HCT116 (cell line): ENCODE measurements at regions not wholly inside any gene's neighbourhood (a gene's known extent, or its start where the extent isn't known, plus 50 kb on each side); places are given as distances from the start of the nearest gene placed in this dataset.

Experiments
- ATAC-seq: fragments of 200-7000 bp; cut with Tn5 transposase; 2 replicates; pipeline ENCODE4 v1.9.1; 2020; ENCODE audit warnings: mild to moderate bottlenecking, moderate library complexity
- BruUV-seq: library from RNA; stranded (reverse); fragments of 400-500 nt; replicated peaks from 2 replicates; lab custom pipeline; 2021; lab: Mats Ljungman, UMichigan
- CTCF ChIA-PET: fragments of 300-600 bp; sonication (Branson Sonifier 250); formaldehyde crosslinking; loops from one replicate; lab custom pipeline; 2021; ENCODE audit warnings: antibody characterized with exemption; lab: Charles Lee
- POLR2A ChIA-PET: fragments of 300-600, 350-600 bp; sonication (Branson Sonifier 250); formaldehyde crosslinking; loops from one replicate; lab custom pipeline; 2021; ENCODE audit warnings: antibody characterized with exemption; lab: Charles Lee
- RAD21 ChIA-PET, 2 experiments: fragments of 300-600 bp; sonication (Branson Sonifier 250); formaldehyde crosslinking; loops; one replicate each; lab custom pipeline; 2023; ENCODE audit warnings: low total read pairs in 2 of 2; ENCODE audit not compliant: uncharacterized antibody in 2 of 2, unreplicated experiment in 2 of 2, low non-redundant PET in 1 of 2; lab: Charles Lee
- DNase-seq: peaks from one replicate; pipeline ENCODE4 v3.0.0-alpha.2; 2010; ENCODE audit warnings: low read depth, low spot score
- H2AFZ ChIP-seq: fragments of 200-600 bp; shearing (Covaris generic), sonication (generic); 2 replicates; pipeline ENCODE4 v1.6.1; 2017; ENCODE audit warnings: low read depth, mixed run types, mixed read lengths, antibody characterized with exemption, low read length; ENCODE audit not compliant: poor library complexity, severe bottlenecking
- H3K27ac ChIP-seq: 2 replicates; pipeline ENCODE4 v1.5.1; 2012; ENCODE audit warnings: low read depth, low read length
- H3K27me3 ChIP-seq: fragments of 200-600 bp; sonication (generic); 2 replicates; pipeline ENCODE4 v1.6.1; 2016; ENCODE audit warnings: mixed run types, low read length, mixed read lengths; ENCODE audit not compliant: insufficient read depth
- H3K36me3 ChIP-seq, 2 experiments: fragments of 200-500 bp in 1 of 2; fragments of 200-600 bp in 1 of 2; sonication (Bioruptor generic) in 1 of 2; sonication (generic) in 1 of 2; 2 replicates each; pipeline versions ENCODE4 v1.5.1 to v1.6.1; 2014 to 2016; ENCODE audit warnings: low read length in 2 of 2, inconsistent platforms in 1 of 2, mixed read lengths in 1 of 2, mixed run types in 1 of 2; ENCODE audit not compliant: insufficient read depth in 2 of 2, control insufficient read depth in 1 of 2
- H3K4me1 ChIP-seq, 2 experiments: fragments of 200-600 bp in 1 of 2; sonication (generic) in 1 of 2; 2 replicates each; pipeline versions ENCODE4 v1.5.1 to v1.6.1; 2012 to 2017; ENCODE audit warnings: low read length in 2 of 2, inconsistent platforms in 1 of 2, mild to moderate bottlenecking in 1 of 2, mixed read lengths in 1 of 2, mixed run types in 1 of 2, moderate library complexity in 1 of 2; ENCODE audit not compliant: insufficient read depth in 2 of 2, control insufficient read depth in 1 of 2
- H3K4me2 ChIP-seq: fragments of 200-600 bp; sonication (generic); 2 replicates; pipeline ENCODE4 v1.6.1; 2017; ENCODE audit warnings: mixed run types, low read length, mixed read lengths
- H3K4me3 ChIP-seq, 2 experiments: fragments of 200-600 bp in 1 of 2; sonication (generic) in 1 of 2; replicated peaks in 1 of 2; 2 replicates each; pipeline ENCODE4 v1.5.1; 2011 to 2016; ENCODE audit warnings: low read length in 2 of 2, control low read depth in 1 of 2, low read depth in 1 of 2, mild to moderate bottlenecking in 1 of 2, mixed read lengths in 1 of 2, mixed run types in 1 of 2
- H3K79me2 ChIP-seq: fragments of 200-600 bp; sonication (generic); 2 replicates; pipeline ENCODE4 v1.6.1; 2017; ENCODE audit warnings: mild to moderate bottlenecking, mixed run types, low read length, moderate library complexity, mixed read lengths; ENCODE audit not compliant: insufficient read depth
- H3K9ac ChIP-seq: fragments of 200-600 bp; sonication (generic); 2 replicates; pipeline ENCODE4 v1.6.1; 2016; ENCODE audit warnings: low read length, mixed read lengths
- H3K9me2 ChIP-seq: fragments of 200-600 bp; sonication (generic), shearing (Covaris generic); 2 replicates; pipeline ENCODE4 v1.6.1; 2017; ENCODE audit warnings: mixed run types, mild to moderate bottlenecking, moderate library complexity; ENCODE audit not compliant: insufficient read depth
- H3K9me3 ChIP-seq, 2 experiments: fragments of 200-500 bp in 1 of 2; fragments of 200-600 bp in 1 of 2; sonication (Bioruptor generic) in 1 of 2; sonication (generic) in 1 of 2; 2 replicates each; pipeline ENCODE4 v1.6.1; 2014 to 2017; ENCODE audit warnings: low read length in 2 of 2, mixed read lengths in 2 of 2, inconsistent platforms in 1 of 2, low read depth in 1 of 2, mild to moderate bottlenecking in 1 of 2, mixed run types in 1 of 2, moderate library complexity in 1 of 2; ENCODE audit not compliant: control insufficient read depth in 1 of 2, insufficient read depth in 1 of 2
- H4K20me1 ChIP-seq: fragments of 200-600 bp; sonication (generic), shearing (Covaris generic); 2 replicates; pipeline ENCODE4 v1.6.1; 2017; ENCODE audit warnings: mixed run types, mild to moderate bottlenecking, moderate library complexity; ENCODE audit not compliant: insufficient read depth
- CBX3 ChIP-seq: IDR thresholded peaks from 2 replicates; pipeline ENCODE4 v1.6.1; 2012; ENCODE audit warnings: low read depth
- CEBPB ChIP-seq: IDR thresholded peaks from 2 replicates; pipeline ENCODE4 v1.6.1; 2012; ENCODE audit warnings: low read depth
- EGR1 ChIP-seq: IDR thresholded peaks from 2 replicates; pipeline ENCODE4 v1.6.1; 2012; ENCODE audit warnings: low read depth
- ELF1 ChIP-seq: IDR thresholded peaks from 2 replicates; pipeline ENCODE4 v1.6.1; 2012; ENCODE audit warnings: low read depth, borderline replicate concordance
- EZH2 ChIP-seq: fragments of 200-600 bp; sonication (generic); IDR thresholded peaks from 2 replicates; pipeline ENCODE4 v1.6.1; 2017; ENCODE audit warnings: antibody characterized with exemption, mixed run types
- FOSL1 ChIP-seq: IDR thresholded peaks from 2 replicates; pipeline ENCODE4 v1.6.1; 2012; ENCODE audit warnings: low read depth
- JUND ChIP-seq: IDR thresholded peaks from 2 replicates; pipeline ENCODE4 v1.6.1; 2012
- MAX ChIP-seq: IDR thresholded peaks from 2 replicates; pipeline ENCODE4 v1.6.1; 2012
- POLR2A ChIP-seq: IDR thresholded peaks from 2 replicates; pipeline ENCODE4 v1.7.0; 2011; ENCODE audit warnings: borderline replicate concordance; ENCODE audit not compliant: insufficient read depth, insufficient read length; ENCODE audit errors: extremely low read depth
- RAD21 ChIP-seq: IDR thresholded peaks from 2 replicates; pipeline ENCODE4 v1.6.1; 2012; ENCODE audit warnings: low read depth, mild to moderate bottlenecking
- REST ChIP-seq: IDR thresholded peaks from 2 replicates; pipeline ENCODE4 v1.6.1; 2012; ENCODE audit warnings: low read depth
- SIN3A ChIP-seq: IDR thresholded peaks from 2 replicates; pipeline ENCODE4 v1.6.1; 2012; ENCODE audit warnings: low read depth
- SP1 ChIP-seq: IDR thresholded peaks from 2 replicates; pipeline ENCODE4 v1.6.1; 2012; ENCODE audit warnings: low read depth
- SRF ChIP-seq: IDR thresholded peaks from 2 replicates; pipeline ENCODE4 v1.6.1; 2012; ENCODE audit warnings: low read depth
- TCF7L2 ChIP-seq: IDR thresholded peaks from 2 replicates; pipeline ENCODE4 v1.7.0; 2011; ENCODE audit warnings: borderline replicate concordance, inconsistent platforms; ENCODE audit not compliant: insufficient read depth, insufficient read length; ENCODE audit errors: extremely low read depth
- YY1 ChIP-seq: IDR thresholded peaks from 2 replicates; pipeline ENCODE4 v1.6.1; 2011; ENCODE audit warnings: low read length, low read depth, moderate library complexity, mild to moderate bottlenecking; ENCODE audit not compliant: insufficient replicate concordance; ENCODE audit errors: extremely low read depth
- ZBTB33 ChIP-seq: IDR thresholded peaks from 2 replicates; pipeline ENCODE4 v1.6.1; 2011; ENCODE audit warnings: mild to moderate bottlenecking, low read length, moderate library complexity; ENCODE audit not compliant: insufficient replicate concordance; ENCODE audit errors: extremely low read depth
- ZFX ChIP-seq: fragments of 450-650 bp; IDR thresholded peaks from 2 replicates; pipeline ENCODE4 v1.6.1; 2017
- ZNF274 ChIP-seq: fragments of 200-500 bp; sonication (Bioruptor generic); IDR thresholded peaks from 2 replicates; pipeline ENCODE4 v1.6.1; 2014; ENCODE audit warnings: mild to moderate bottlenecking, low read depth, low read length, inconsistent platforms
- intact Hi-C: fragments of 100-400 bp; cut with micrococcal nuclease; formaldehyde crosslinking; loops from 2 replicates; pipeline ENCODE4 v1.10.0; 2022

GRCh38 chr12:107436836-107437235, 248.8 kb upstream of the PWP1 start:
- ChIA-PET POLR2A (no interaction called here), RAD21 (no interaction called here), CTCF (no interaction called here)
- no peak overlapping the region for H3K9ac ChIP-seq
- no peaks in the 10 kb centered on the region for H3K9me3 ChIP-seq
- DNase-seq: no peak
- no peak for ATAC-seq
- no peaks in the 10 kb centered on the region for H3K9me2 ChIP-seq
- no peaks in the 10 kb centered on the region for H3K4me1 ChIP-seq
- no peak overlapping the region for H3K4me2 ChIP-seq
- H3K27me3 ChIP-seq: no peaks in the 10 kb centered on the region
- no peak for TF ChIP-seq SIN3A
- no peak for TF ChIP-seq CBX3
- no peak for TF ChIP-seq RAD21
- no peak for TF ChIP-seq ZNF274
- no peak for TF ChIP-seq CEBPB
- no peak for TF ChIP-seq ELF1
- no peak for TF ChIP-seq MAX
- no peak for TF ChIP-seq EZH2
- TF ChIP-seq REST: no peak
- TF ChIP-seq SRF: no peak
- no peak for TF ChIP-seq SP1
- no peak for TF ChIP-seq JUND
- TF ChIP-seq EGR1: no peak
- TF ChIP-seq YY1: no peak
- no peak for TF ChIP-seq ZBTB33
- no peak for TF ChIP-seq TCF7L2
- no peak for TF ChIP-seq ZFX
- no peak for TF ChIP-seq FOSL1
- TF ChIP-seq POLR2A: no peak
- no peak overlapping the region for H3K4me3 ChIP-seq
- H3K79me2 ChIP-seq: no peaks in the 10 kb centered on the region
- no peak overlapping the region for H3K27ac ChIP-seq
- no peaks in the 10 kb centered on the region for H4K20me1 ChIP-seq
- BruUV-seq: no TSS peak
- no peaks in the 10 kb centered on the region for H3K36me3 ChIP-seq
- intact Hi-C loops: no loop called here
- H2AFZ ChIP-seq: no peak overlapping the region
